AG04449 (cell line): ENCODE measurements at regions not wholly inside any gene's neighbourhood (a gene's known extent, or its start where the extent isn't known, plus 50 kb on each side); places are given as distances from the start of the nearest gene placed in this dataset.

Source experiments
- CTCF ChIA-PET: fragments of 350-600 bp; formaldehyde crosslinking; extraction: SDS; loops from one replicate; lab custom pipeline; 2021; ENCODE audit warnings: antibody characterized with exemption; lab: Yijun Ruan, JAX
- POLR2A ChIA-PET: fragments of 400-600, 350-600 bp; formaldehyde crosslinking; extraction: SDS; loops from one replicate; lab custom pipeline; 2020; ENCODE audit warnings: antibody characterized with exemption, inconsistent platforms; lab: Yijun Ruan, JAX
- DNase-seq: peaks from one replicate; pipeline ENCODE4 v3.0.0-alpha.2; 2010; ENCODE audit warnings: low read depth, low spot score
- H3K4me3 ChIP-seq: 2 replicates; pipeline ENCODE4 v1.5.1; 2011; ENCODE audit warnings: low read depth, mild to moderate bottlenecking, control low read depth, low read length
- CTCF ChIP-seq: IDR thresholded peaks from one replicate; pipeline ENCODE4 v1.5.1; 2011; ENCODE audit warnings: mild to moderate bottlenecking, moderate library complexity, low read length, control low read depth, inconsistent platforms; ENCODE audit not compliant: insufficient read depth; ENCODE audit errors: missing control alignments

- ChIA-PET POLR2A (no interaction called here), CTCF (no interaction called here)
- no peak for TF ChIP-seq CTCF
- H3K4me3 ChIP-seq = no peak overlapping the region
- no peak for DNase-seq
Measured at GRCh38 chr21:15219894-15220293, 155.1 kb upstream of the NRIP1 start.

- H3K4me3 ChIP-seq = no peak overlapping the region
- ChIA-PET POLR2A (no interaction called here), CTCF (no interaction called here)
- DNase-seq = no peak
- TF ChIP-seq CTCF = no peak
Measured at GRCh38 chr21:15221799-15222386, 157.1 kb upstream of the NRIP1 start.

GRCh38 chr21:15222707-15223106, 157.9 kb upstream of the NRIP1 start:
- TF ChIP-seq CTCF = no peak
- POLR2A ChIA-PET = no interaction called here
- no peak overlapping the region for H3K4me3 ChIP-seq
- no peak for DNase-seq
- CTCF ChIA-PET = no interaction called here

GRCh38 chr21:15224346-15225086, 159.7 kb upstream of the NRIP1 start:
- no peak for TF ChIP-seq CTCF
- H3K4me3 ChIP-seq = no peak overlapping the region
- POLR2A ChIA-PET = no interaction called here
- DNase-seq = peak; percentile 0
- CTCF ChIA-PET = no interaction called here

GRCh38 chr21:15227919-15228318, 163.1 kb upstream of the NRIP1 start:
- TF ChIP-seq CTCF = no peak
- no peak overlapping the region for H3K4me3 ChIP-seq
- ChIA-PET POLR2A (no interaction called here), CTCF (no interaction called here)
- DNase-seq = no peak

- DNase-seq = no peak
- H3K4me3 ChIP-seq = no peak overlapping the region
- no peak for TF ChIP-seq CTCF
- CTCF ChIA-PET = no interaction called here
- POLR2A ChIA-PET = no interaction called here
Measured at GRCh38 chr21:15229390-15229789, 164.6 kb upstream of the NRIP1 start.
